ENCODE measurements at regions not wholly inside any gene's neighbourhood (a gene's known extent, or its start where the extent isn't known, plus 50 kb on each side); places are given as distances from the start of the nearest gene placed in this dataset.
A peak's percentile ranks its signal among the peaks of the same experiment; 100 is the strongest.

GRCh38 chr12:47017041-47017713 lies 62.2 kb upstream of the PCED1B start:
- no peaks in the 10 kb centered on the region for H3K27me3 Mint-ChIP-seq (ENCODE audit: unreplicated experiment)
- TF ChIP-seq CTCF (IDR thresholded peaks at IDR 0.05; ENCODE audit: partially characterized antibody, unreplicated experiment): no peak
- H3K4me1 Mint-ChIP-seq (ENCODE audit: low read depth, unreplicated experiment): no peaks in the 10 kb centered on the region

GRCh38 chr12:47017901-47018475 lies 61.4 kb upstream of the PCED1B start:
- no peak overlapping the region for H3K27ac Mint-ChIP-seq (ENCODE audit: unreplicated experiment)
- no peaks in the 10 kb centered on the region for H3K27me3 Mint-ChIP-seq (ENCODE audit: unreplicated experiment)
- no peak overlapping the region for H3K4me3 Mint-ChIP-seq (ENCODE audit: unreplicated experiment)
- H3K4me1 Mint-ChIP-seq (ENCODE audit: low read depth, unreplicated experiment): no peaks in the 10 kb centered on the region
- H3K9me3 Mint-ChIP-seq (ENCODE audit: unreplicated experiment): no peaks in the 10 kb centered on the region
- DNase-seq: no peak
- H3K36me3 Mint-ChIP-seq (ENCODE audit: unreplicated experiment): no peaks in the 10 kb centered on the region
- no peak for TF ChIP-seq CTCF (IDR thresholded peaks at IDR 0.05; ENCODE audit: partially characterized antibody, unreplicated experiment)

More at GRCh38 chr12:47017041-47017713, 62.2 kb upstream of the PCED1B start:
- Mint-ChIP-seq H3K9me3 (ENCODE audit: unreplicated experiment) (no peaks in the 10 kb centered on the region), H3K36me3 (ENCODE audit: unreplicated experiment) (no peaks in the 10 kb centered on the region), H3K4me3 (ENCODE audit: unreplicated experiment) (no peak overlapping the region), H3K27ac (ENCODE audit: unreplicated experiment) (no peak overlapping the region)
- no peak for DNase-seq

GRCh38 chr12:47020211-47020821 lies 59.1 kb upstream of the PCED1B start:
- TF ChIP-seq CTCF (IDR thresholded peaks at IDR 0.05; ENCODE audit: partially characterized antibody, unreplicated experiment): no peak
- Mint-ChIP-seq H3K4me3 (ENCODE audit: unreplicated experiment) (no peak overlapping the region), H3K36me3 (ENCODE audit: unreplicated experiment) (no peaks in the 10 kb centered on the region), H3K9me3 (ENCODE audit: unreplicated experiment) (no peaks in the 10 kb centered on the region), H3K27me3 (ENCODE audit: unreplicated experiment) (no peaks in the 10 kb centered on the region), H3K4me1 (ENCODE audit: low read depth, unreplicated experiment) (no peaks in the 10 kb centered on the region), H3K27ac (ENCODE audit: unreplicated experiment) (no peak overlapping the region)
- DNase-seq: no peak

GRCh38 chr12:47021298-47021697 lies 58.1 kb upstream of the PCED1B start:
- DNase-seq: no peak
- no peaks in the 10 kb centered on the region for H3K36me3 Mint-ChIP-seq (ENCODE audit: unreplicated experiment)
- H3K4me3 Mint-ChIP-seq (ENCODE audit: unreplicated experiment): no peak overlapping the region
- H3K4me1 Mint-ChIP-seq (ENCODE audit: low read depth, unreplicated experiment): no peaks in the 10 kb centered on the region
- peak; percentile 75 for TF ChIP-seq CTCF (IDR thresholded peaks at IDR 0.05; ENCODE audit: partially characterized antibody, unreplicated experiment)
- peak overlapping the region; percentile 52 for H3K27ac Mint-ChIP-seq (ENCODE audit: unreplicated experiment)
- H3K27me3 Mint-ChIP-seq (ENCODE audit: unreplicated experiment): no peaks in the 10 kb centered on the region
- no peaks in the 10 kb centered on the region for H3K9me3 Mint-ChIP-seq (ENCODE audit: unreplicated experiment)

GRCh38 chr12:47022296-47022695 lies 57.1 kb upstream of the PCED1B start:
- Mint-ChIP-seq H3K36me3 (ENCODE audit: unreplicated experiment) (no peaks in the 10 kb centered on the region), H3K4me3 (ENCODE audit: unreplicated experiment) (no peak overlapping the region), H3K27me3 (ENCODE audit: unreplicated experiment) (no peaks in the 10 kb centered on the region), H3K4me1 (ENCODE audit: low read depth, unreplicated experiment) (no peaks in the 10 kb centered on the region), H3K27ac (ENCODE audit: unreplicated experiment) (no peak overlapping the region), H3K9me3 (ENCODE audit: unreplicated experiment) (no peaks in the 10 kb centered on the region)
- no peak for DNase-seq
- TF ChIP-seq CTCF (IDR thresholded peaks at IDR 0.05; ENCODE audit: partially characterized antibody, unreplicated experiment): no peak

Data from glutamatergic neuron (in vitro differentiated cells).